ENCODE measurements at regions not wholly inside any gene's neighbourhood (a gene's known extent, or its start where the extent isn't known, plus 50 kb on each side); places are given as distances from the start of the nearest gene placed in this dataset.
"Not testable (repeated sequence)": the region's sequence is repeated elsewhere in the genome, so short reads cannot be mapped to it uniquely, and the experiment has no call there.

- no peak overlapping the region for H3K4me3 ChIP-seq (ENCODE audit: low read length)
- no peak for DNase-seq (ENCODE audit: low read depth)
- TF ChIP-seq, protein P1, sequence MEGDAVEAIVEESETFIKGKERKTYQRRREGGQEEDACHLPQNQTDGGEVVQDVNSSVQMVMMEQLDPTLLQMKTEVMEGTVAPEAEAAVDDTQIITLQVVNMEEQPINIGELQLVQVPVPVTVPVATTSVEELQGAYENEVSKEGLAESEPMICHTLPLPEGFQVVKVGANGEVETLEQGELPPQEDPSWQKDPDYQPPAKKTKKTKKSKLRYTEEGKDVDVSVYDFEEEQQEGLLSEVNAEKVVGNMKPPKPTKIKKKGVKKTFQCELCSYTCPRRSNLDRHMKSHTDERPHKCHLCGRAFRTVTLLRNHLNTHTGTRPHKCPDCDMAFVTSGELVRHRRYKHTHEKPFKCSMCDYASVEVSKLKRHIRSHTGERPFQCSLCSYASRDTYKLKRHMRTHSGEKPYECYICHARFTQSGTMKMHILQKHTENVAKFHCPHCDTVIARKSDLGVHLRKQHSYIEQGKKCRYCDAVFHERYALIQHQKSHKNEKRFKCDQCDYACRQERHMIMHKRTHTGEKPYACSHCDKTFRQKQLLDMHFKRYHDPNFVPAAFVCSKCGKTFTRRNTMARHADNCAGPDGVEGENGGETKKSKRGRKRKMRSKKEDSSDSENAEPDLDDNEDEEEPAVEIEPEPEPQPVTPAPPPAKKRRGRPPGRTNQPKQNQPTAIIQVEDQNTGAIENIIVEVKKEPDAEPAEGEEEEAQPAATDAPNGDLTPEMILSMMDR (conservative IDR thresholded peaks at IDR 0.05; ENCODE audit: low read depth, low read length), result no peak
These were observed 80.9 kb upstream of the ABCB5 start for GRCh38 chr7:20534543-20534942.

DNA sequence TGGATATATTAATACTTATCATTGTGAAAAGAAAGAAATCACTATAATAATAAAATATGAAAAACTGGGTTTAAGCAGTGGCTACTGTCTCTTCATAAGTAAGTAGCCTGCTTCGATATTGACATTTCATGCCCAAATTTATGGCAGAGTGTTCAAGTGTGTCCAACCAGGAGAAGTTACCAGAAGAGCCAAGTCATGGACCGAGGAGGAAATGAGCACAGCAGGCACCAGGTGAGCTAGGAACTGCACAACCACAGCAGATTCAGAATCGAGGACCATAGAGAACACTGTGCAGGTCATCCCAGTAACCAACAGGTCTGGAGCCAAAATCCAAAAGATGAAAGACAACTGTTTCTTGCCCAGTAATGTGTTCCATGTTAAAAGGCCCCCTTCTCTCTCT lies 79.9 kb upstream of the ABCB5 start:
- TF ChIP-seq, protein P1 (conservative IDR thresholded peaks at IDR 0.05; ENCODE audit: low read depth, low read length), result no peak
- no peak for DNase-seq (ENCODE audit: low read depth)
- H3K4me3 ChIP-seq (ENCODE audit: low read length), result no peak overlapping the region

DNA sequence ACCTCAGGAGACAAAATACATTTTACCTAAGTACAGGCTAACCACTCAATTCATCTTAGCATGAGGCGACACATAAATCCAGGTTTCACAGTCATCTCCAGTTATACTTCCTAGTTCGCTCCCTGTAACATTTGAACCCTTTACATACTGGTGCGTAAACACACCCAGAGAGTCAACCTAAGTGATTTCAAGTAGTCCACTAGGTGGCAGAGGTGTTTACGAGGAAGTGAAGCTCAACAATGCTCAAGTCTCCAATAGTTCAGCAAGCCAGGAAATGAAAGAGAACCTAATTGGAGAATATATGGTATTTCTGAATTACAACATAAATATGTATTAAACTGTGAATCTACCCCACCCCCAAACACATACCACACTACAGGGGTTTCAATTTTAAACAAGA lies 76.3 kb upstream of the ABCB5 start:
- DNase-seq (ENCODE audit: low read depth), result no peak
- TF ChIP-seq, protein P1 (conservative IDR thresholded peaks at IDR 0.05; ENCODE audit: low read depth, low read length), result no peak
- H3K4me3 ChIP-seq (ENCODE audit: low read length), result no peak overlapping the region

DNA sequence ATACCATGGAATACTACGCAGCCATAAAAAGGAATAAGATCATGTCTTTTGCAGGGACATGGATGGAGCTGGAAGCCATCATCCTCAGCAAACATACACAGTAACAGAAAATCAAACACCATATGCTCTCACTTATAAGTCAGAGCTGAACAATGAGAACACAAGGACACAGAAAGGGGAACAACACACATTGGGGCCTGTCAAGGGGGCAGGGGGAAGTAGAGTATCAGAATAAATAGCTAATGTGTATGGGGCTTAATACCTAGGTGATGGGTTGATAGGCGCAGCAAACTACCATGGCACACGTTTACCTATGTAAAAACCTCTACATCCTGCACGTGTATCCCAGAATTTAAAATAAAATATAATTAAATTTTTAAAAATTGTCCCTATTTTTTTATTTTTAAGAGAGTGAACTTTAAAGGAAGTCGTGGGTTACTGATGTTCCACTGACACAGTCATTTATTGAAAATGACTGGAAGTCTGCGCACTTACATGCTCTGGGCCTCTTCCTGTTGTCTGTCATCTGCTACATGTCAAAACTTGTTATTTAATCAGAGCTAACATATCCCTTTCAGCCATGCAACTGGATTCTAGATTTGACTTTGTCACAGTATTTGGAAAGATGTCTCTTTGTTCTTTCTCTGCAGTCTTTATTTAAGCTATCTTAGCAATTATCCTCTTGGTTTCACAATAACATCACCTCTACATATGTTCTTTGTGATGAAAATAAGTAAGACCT lies 73.7 kb upstream of the ABCB5 start:
- no peak overlapping the region for H3K4me3 ChIP-seq (ENCODE audit: low read length)
- TF ChIP-seq, protein P1 (conservative IDR thresholded peaks at IDR 0.05; ENCODE audit: low read depth, low read length), result no peak
- DNase-seq (ENCODE audit: low read depth), result no peak

DNA sequence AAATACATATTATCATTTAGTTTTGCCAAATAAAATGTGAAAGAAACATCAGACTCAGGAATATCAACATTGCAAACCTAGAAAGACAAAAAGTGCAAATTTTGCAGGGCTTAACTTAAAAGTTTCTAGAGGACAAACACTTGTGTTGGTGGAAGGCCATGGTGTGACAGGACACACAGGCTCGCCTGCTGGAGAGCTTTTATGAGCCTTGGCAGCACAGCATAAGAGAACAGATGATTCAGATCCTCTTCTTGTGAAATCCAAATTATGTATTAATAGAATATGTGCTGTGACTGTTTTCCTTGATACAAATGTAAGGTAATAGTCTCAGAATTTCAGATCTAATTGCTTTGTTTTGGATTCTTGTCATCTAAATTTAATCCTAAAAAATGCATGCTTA lies 72.9 kb upstream of the ABCB5 start:
- TF ChIP-seq, protein P1 (conservative IDR thresholded peaks at IDR 0.05; ENCODE audit: low read depth, low read length), result no peak
- no peak for DNase-seq (ENCODE audit: low read depth)
- H3K4me3 ChIP-seq (ENCODE audit: low read length), result no peak overlapping the region

GRCh38 chr7:20543500-20543899 lies 72.0 kb upstream of the ABCB5 start:
- TF ChIP-seq, protein P1 (conservative IDR thresholded peaks at IDR 0.05; ENCODE audit: low read depth, low read length), result no peak

GRCh38 chr7:20545016-20545415 lies 70.5 kb upstream of the ABCB5 start:
- no peak for DNase-seq (ENCODE audit: low read depth)
- no peak overlapping the region for H3K4me3 ChIP-seq (ENCODE audit: low read length)
- TF ChIP-seq, protein P1 (conservative IDR thresholded peaks at IDR 0.05; ENCODE audit: low read depth, low read length), result no peak

More at GRCh38 chr7:20543500-20543899, 72.0 kb upstream of the ABCB5 start:
- DNase-seq (ENCODE audit: low read depth), result no peak
- no peak overlapping the region for H3K4me3 ChIP-seq (ENCODE audit: low read length)

DNA sequence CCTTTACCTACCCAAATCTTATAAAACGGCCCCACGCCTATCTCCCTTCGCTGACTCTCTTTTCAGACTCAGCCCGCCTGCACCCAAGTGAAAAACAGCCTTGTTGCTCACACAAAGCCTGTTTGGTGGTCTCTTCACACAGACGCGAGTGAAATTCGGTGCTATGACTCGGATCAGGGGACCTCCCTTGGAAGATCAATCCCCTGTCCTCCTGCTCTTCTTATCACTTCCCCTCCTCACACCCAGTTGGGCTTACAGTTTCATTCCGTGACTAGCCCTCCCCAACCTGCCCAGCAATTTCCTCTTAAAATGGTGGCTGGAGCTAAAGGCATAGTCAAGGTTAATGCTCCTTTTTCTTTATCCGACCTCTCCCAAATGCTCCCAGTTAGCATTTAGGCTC lies 68.5 kb upstream of the ABCB5 start:
- DNase-seq (ENCODE audit: low read depth); H3K4me3 ChIP-seq (ENCODE audit: low read length): not testable (repeated sequence)

All from retinal pigment epithelial cell (primary cell).